Omental fat pad (tissue), 3 donors: ENCODE measurements at regions not wholly inside any gene's neighbourhood (a gene's known extent, or its start where the extent isn't known, plus 50 kb on each side); places are given as distances from the start of the nearest gene placed in this dataset. TPM values are rescaled to one million over a fixed set of nuclear protein-coding genes. Genes with fewer than 3 reads are reported as not detected.

Experiments
- ATAC-seq: fragments of 150-250 bp; one replicate; pipeline ENCODE4 v1.9.1; 2016; ENCODE audit warnings: mild to moderate bottlenecking, moderate library complexity; ENCODE audit not compliant: low FRiP score
- DNase-seq: peaks from one replicate; pipeline ENCODE4 v3.0.0-alpha.2; 2019; ENCODE audit warnings: low spot score
- small RNA-seq: library from RNA; depleted of rRNA; stranded (forward); fragments of <200 nt; gene quantifications from one replicate; pipeline ENCODE3, GENCODE V24; 2016
- TF ChIP-seq, protein P1 (sequence below), 3 donors: fragments of 450-650 bp; IDR thresholded peaks; one replicate each; pipeline ENCODE4 v1.5.1; 2016 to 2017; ENCODE audit warnings: antibody characterized with exemption in 3 of 3, mild to moderate bottlenecking in 3 of 3, moderate library complexity in 2 of 3

DNA sequence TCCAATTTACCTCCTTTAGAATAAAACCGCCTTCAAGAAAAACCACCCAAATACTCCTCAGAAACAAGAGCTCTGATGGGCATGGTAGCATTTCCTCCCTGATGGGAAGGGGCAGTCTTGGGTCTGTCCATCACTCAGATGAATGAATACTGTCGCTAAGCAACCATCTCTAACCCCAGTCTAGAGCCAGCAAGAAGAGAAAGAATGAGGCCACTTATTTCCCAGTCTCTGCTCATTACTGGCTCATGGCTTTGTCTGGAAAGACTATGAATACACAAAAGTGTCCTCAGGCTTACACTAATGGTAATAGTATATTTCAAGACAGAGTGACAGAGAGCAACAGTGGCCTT lies 51.0 kb upstream of the F3 start:
- ATAC-seq, result no peak
- DNase-seq, result no peak
- TF ChIP-seq, protein P1, sequence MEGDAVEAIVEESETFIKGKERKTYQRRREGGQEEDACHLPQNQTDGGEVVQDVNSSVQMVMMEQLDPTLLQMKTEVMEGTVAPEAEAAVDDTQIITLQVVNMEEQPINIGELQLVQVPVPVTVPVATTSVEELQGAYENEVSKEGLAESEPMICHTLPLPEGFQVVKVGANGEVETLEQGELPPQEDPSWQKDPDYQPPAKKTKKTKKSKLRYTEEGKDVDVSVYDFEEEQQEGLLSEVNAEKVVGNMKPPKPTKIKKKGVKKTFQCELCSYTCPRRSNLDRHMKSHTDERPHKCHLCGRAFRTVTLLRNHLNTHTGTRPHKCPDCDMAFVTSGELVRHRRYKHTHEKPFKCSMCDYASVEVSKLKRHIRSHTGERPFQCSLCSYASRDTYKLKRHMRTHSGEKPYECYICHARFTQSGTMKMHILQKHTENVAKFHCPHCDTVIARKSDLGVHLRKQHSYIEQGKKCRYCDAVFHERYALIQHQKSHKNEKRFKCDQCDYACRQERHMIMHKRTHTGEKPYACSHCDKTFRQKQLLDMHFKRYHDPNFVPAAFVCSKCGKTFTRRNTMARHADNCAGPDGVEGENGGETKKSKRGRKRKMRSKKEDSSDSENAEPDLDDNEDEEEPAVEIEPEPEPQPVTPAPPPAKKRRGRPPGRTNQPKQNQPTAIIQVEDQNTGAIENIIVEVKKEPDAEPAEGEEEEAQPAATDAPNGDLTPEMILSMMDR (IDR thresholded peaks at IDR 0.05), result no peak

- ATAC-seq (no peak), DNase-seq (no peak)
Observed at GRCh38 chr1:94591823-94592570, 50.4 kb upstream of the F3 start.

More at GRCh38 chr1:94591823-94592570, 50.4 kb upstream of the F3 start:
- TF ChIP-seq, protein P1 (IDR thresholded peaks at IDR 0.05), result no peak

Small RNAs in the stretch of these regions (small RNA-seq; reads per million reads assigned to genes)
- gene MIR378G, result not detected
